COLO668 (cell line): ENCODE measurements at regions not wholly inside any gene's neighbourhood (a gene's known extent, or its start where the extent isn't known, plus 50 kb on each side); places are given as distances from the start of the nearest gene placed in this dataset.

Source experiments
- DNase-seq: peaks from one replicate; lab custom pipeline; 2025; ENCODE audit not compliant: unreplicated experiment; lab: John Stamatoyannopoulos, UW

GRCh38 chr7:20021831-20022230 lies 195.4 kb downstream of the MACC1 start:
- DNase-seq: no peak

DNA sequence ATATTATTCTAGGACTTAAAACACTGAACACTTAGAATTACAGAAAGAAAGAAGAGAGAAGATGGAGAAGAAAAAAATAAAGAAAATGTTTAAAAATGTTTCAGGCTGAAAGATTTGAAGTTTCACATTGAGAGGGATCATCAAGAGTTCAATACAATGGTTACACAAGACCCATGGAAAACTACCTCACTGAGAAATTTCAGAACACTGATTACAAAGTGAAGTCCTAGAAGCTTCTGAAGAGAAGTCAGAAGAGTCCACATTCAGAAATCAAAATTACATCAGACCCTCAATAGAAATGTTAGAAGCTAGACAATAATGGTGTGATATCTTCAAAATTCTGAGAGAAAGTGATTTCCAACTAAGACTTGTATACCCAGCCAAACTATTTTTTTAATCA lies 196.1 kb downstream of the MACC1 start:
- no peak for DNase-seq

DNA sequence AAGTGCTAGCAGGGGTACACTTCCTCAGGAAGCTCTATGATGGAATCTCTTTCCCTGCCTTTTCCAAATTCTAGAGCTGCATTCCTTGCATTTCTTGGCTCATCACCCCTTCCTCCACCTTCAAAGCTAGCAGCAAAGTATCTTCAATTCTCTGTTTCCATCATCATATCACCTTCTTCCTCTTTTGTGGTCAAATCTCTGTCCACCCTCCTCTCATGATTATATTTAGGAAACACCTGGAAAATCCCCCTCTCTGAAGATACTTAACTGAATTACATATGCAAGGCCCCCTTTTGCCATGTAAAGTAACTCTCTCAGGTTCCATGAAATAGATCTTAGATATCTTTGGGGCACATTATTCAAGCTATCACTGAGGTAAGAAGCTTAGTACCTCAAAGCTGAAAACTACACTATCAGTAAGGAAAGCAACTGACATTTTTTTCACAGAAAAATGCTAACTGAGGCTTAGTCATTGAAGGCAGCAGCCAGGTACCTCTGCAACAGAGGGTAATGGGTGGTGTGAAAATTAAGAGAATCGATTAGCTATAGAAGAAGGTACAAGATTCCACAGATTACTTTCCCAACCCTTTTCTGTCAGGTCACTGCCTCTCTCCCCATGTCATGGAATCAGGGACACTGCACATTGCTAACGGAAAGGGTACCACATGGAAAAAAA lies 197.3 kb downstream of the MACC1 start:
- no peak for DNase-seq

DNA sequence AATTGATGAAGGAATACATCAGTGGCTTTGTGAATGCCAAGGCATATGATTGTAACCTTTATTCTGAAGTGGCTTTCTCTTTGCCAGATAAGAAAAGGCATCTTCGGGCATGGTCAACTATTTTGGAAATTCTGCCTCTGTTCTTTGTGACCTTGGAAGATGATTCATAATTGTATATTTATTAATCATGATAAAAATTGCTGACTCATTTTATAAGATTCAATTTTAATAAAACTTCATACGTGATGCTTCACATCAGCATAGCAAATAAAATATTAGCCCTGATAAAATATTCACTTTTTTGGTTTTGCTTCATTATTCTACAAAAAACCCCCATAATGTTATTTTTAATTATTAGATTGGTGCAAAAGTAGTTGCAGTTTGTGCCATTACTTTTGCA lies 200.5 kb downstream of the MACC1 start:
- DNase-seq: no peak

- DNase-seq: no peak
Measured at GRCh38 chr7:20013536-20013935, 203.6 kb downstream of the MACC1 start.

DNA sequence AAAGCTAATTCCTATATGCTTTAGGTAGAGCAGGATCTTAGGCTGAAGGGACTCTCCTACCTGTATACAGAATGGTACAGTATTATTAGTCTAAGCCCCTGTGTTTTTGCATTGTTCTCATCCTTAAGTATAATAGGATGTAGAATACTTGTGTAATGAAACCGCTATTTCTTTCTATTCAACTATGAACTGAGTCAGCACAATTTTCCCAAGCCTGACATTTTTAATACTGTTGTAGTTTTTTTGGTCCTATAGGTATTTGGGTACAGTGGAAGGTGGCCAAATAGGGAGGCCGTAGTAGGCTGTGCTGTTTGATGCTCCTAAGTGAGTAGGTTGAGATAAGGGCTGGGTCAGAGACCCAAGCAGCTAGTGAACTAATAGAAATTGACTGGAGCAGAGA lies 205.1 kb downstream of the MACC1 start:
- DNase-seq: no peak

DNA sequence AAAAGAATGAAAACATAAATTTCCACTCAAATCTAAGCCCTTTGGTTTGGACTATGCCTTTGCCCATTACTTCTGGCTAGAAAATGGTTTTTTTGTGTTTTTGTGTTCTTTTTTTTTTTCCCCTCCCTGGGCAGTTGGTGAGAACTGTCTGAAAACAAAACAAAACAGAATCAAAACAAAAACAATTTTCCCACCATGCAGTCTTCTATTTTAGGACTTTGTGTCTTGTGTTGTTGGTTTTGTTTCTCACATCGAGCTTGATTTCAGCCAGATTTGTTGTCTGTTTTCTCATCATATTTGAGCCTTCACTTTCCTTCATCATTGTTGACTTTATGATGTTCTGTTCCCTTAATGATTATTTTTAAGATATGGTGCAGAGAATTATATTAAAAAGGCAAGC lies 206.3 kb downstream of the MACC1 start:
- DNase-seq: no peak

DNA sequence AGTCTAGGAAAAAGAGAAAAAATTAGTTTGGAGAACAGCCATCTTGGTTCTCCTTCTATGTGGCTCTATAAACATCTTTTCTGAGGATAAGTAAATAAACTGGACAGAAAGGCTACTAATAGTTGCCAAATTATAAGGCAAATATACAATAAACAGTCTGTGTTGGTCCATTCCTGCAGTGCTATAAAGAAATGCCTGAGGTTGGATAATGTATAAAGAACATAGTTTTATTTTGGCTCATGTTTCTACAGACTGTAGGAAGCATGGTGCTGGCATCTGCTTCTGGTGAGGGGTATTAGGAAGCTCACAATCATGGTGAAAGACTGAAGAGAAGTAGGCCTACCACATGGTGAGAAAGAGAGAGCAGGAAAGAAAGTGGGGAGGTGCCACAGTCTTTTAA lies 209.7 kb downstream of the MACC1 start:
- no peak for DNase-seq

- DNase-seq: no peak
Measured at GRCh38 chr7:20005081-20005480, 212.1 kb downstream of the MACC1 start.

DNA sequence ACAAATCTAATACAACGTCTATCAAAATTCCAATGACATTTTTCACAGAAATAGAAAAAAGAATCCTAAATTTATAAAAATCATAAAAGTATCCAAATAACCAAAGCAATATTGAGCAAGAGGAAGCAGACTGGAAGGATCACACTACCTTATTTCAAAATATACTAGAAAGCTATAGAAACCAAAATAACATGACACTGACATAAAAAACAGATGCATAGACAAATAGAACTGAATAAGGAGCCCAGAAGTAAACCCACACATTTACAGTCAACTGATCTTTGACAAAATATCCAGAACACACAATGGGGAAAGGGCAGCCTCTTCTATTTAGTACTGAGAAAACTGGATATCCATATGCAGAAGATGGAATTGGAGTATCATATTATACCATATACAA lies 217.5 kb downstream of the MACC1 start:
- no peak for DNase-seq

DNA sequence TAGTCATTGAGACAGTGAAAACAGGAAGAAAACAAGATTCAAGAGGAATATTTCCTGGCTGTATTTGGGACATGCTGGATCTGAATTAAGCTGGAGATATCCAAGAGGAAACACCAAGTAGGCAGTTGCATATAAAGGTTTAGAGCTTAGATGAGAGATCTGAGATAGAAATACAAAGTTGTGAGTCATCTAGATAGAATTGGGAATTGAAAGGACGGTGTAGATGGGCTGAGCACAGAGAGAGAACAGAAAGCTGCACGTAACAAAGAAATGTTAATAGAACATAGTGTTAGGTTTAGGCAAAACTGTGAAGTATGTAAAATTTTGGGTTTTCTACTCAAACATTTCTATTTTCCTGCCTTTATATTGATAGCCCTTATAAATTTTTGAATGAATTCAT lies 218.5 kb upstream of the TMEM196 start:
- no peak for DNase-seq

DNA sequence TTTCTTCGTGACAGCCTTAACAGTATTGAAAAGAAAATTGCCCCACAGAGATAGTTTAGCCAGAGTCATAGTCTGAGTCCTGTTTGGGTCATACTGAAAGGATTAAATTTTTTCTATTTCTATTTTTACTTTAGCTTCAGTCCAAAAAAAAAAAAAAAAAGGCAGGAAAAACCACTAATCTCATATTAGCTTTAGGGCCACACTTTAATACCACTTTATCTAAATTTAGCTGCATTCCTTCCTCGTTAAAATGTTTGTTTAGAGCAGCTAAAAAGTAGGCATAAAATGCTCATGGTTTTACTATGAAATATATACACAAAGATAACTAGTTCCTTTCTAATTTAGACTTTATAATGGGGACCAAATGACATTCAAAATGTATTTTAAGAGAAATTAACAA lies 216.5 kb upstream of the TMEM196 start:
- no peak for DNase-seq

DNA sequence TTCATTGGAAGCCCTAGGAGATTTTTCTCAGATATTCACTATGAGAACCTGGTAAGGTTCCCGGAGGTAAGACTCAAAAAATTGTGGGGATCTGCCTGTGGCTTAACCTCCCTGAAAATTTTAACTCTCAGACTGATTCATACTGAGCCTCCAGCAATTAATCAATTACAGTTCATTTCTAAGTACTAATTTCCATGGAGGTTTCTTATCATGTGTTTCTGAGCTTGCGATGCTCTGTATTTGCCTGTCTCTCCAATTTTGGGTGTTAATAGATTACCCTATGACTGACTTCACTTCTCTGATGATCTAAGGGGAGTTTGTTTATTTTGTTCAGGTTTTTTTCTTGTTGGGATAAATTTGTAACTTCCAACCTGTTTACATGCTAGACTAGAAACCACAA lies 215.4 kb upstream of the TMEM196 start:
- no peak for DNase-seq

DNA sequence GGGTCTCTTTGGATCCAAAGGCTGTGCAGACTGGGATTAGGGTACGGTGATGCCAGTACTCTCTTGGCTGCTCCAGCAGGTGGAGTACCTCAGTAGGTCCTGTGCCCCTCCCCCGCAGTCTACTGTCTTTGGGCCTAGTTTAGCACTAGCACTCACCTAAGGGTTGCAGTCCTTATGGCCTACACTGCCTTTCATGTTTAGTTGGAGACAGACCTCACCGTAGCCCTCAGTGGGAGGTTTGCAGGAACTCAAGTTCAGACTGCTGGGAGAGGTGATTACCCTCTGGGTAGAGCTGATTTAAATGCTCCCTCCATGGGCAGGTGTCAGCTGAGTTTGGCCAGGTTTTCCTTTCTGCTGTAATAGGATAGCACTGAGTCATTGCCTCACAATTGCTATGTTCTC lies 210.8 kb upstream of the TMEM196 start:
- DNase-seq: peak; percentile 47

DNA sequence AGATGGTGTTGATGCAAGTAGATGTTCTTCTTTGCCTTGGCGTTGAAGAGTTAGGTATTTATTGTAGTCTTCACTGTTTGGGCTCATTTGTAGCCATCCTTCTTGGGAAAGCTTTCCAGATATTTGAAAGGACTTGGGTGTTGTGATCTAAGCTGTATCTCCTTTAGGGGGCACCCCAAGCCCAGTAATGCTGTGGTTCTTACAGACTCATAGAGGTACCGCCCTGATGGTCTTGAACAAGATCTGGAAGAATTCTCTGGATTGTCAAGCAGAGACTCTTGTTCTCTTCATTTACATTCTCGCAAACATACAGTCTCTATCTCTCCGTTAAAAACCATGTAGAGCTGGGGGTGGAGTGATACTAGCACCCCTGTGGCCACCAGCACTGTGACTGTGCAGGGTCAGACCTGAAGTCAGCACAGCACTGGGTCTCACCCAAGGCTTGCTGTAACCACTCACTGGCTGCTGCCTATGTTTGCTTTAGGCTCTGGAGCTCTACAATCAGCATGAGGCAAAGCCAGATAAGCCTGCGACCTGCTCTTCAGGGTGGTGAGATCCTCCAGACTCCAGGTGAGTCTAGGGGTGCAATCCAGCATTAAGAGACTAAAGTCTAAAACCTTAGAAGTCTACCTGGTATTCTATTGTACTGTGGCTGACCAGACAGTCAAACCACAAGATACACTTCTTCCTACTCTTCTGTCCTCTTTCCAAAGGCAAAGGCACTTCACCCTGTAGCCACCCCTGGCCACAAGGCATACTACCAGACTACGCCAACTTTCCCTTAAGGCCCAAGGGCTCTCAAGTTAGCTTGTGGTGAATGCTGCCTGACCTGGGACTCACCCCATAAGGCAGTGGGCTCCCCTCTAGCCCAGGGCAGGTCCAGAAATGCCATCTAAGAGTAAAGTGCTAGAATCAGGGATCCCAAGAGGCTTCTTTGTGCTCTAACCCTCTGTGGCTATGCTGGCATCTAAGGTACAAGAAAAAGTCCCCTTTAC lies 209.7 kb upstream of the TMEM196 start:
- peak; percentile 25 for DNase-seq

DNA sequence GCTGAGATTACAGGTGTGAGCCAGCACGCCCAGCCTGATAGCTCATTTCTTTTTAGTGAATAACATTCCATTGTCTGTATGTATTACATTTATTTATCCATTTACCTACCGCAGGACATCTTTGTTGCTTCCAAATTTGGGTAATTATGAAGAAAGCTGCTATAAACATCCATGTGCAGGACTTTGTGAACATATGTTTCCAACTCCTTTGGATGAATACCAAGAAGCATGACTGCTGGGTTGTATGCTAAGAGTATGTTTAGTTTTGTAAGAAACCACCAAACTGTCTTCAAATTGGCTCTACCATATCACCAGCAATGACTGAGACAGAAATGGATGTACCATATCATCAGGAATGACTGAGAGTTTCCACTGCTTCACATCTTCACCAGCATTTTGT lies 200.2 kb upstream of the TMEM196 start:
- DNase-seq: no peak

DNA sequence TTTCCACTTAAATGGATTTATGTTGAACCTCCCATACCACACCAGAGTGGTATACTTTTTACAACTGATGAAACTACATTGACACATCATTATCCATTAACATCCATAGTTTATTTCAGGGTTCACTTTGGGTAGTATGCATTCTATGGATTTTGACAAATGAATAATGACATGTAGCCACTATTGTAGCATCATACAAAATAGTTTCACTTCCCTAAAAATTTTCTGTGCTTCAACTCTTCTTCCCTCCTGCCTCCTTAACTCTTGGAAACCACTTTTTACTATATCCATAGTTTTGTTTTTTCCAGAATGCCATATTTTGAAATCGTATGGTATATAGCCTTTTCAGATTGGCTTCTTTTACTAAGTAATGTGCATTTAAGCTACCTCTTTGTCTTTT lies 199.5 kb upstream of the TMEM196 start:
- no peak for DNase-seq

DNA sequence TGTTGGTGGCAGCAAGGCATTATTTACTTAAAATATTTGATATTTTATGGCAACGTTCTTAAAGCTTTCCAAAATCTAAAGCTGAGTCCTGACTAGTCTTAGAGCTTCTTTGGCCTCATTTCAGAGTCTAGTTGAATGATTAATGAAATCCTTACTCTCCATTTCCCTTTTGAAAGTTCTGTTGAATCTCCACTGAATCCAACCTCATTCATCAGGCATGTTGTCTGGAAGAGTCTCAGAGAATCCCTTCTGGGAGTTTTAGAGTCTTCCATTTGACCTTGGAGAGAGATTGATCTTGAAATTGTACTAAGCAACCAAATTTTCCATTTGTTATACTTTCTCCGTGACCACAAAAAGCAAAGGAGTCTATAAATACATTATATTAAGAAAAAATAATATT lies 198.5 kb upstream of the TMEM196 start:
- DNase-seq: no peak

- DNase-seq: no peak
Measured at GRCh38 chr7:19970514-19970913, 197.1 kb upstream of the TMEM196 start.

GRCh38 chr7:19969859-19970493 lies 196.6 kb upstream of the TMEM196 start:
- no peak for DNase-seq

DNA sequence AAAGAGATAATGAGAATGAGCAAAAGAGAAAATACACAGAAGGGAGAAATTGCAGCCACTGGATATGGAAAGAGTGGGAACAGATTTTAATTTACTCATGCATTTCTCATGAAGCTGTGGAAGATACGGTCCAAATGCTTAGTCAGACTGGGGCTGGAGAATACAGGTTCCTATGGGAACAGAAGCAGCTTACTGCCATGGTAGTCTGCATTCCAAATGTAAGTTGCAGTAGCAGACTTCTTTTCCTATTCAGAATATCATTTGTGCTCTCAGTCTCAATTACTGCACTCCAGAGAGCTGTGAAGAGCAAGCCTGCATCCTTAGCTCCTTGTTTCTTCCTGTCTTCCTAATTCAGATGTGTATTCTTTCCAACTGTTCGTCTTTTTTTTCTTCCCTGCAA lies 190.8 kb upstream of the TMEM196 start:
- DNase-seq: no peak

DNA sequence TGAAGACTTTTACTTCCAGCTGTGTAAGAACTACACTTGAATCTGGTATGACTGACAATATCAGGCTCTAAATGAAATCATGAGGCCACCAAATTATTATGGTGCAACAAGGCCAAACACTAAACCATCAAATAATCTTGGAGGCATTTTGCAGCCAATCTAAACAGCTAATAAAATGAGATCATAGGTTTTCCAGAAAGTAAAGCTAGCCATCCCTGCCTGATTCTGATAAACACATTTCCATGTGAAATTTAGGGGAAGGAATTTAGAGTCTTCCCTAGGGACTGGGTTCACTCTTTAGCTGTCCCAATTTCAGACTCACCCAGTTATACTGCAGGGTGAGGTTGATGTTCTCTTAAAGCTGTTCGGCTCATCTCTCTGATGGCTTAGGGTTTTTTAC lies 190.3 kb upstream of the TMEM196 start:
- DNase-seq: no peak
